Osteoblast (primary cell): ENCODE measurements at regions not wholly inside any gene's neighbourhood (a gene's known extent, or its start where the extent isn't known, plus 50 kb on each side); places are given as distances from the start of the nearest gene placed in this dataset.

Source experiments
- DNase-seq: peaks from one replicate; pipeline ENCODE4 v3.0.0; 2011; ENCODE audit warnings: low spot score, mixed read lengths; ENCODE audit not compliant: insufficient read length; ENCODE audit errors: missing footprints
- H2AFZ ChIP-seq: 2 replicates; pipeline ENCODE4 v1.6.0; 2011; ENCODE audit warnings: mild to moderate bottlenecking, low read length
- H3K27ac ChIP-seq: 2 replicates; pipeline ENCODE4 v1.5.1; 2011; ENCODE audit warnings: mild to moderate bottlenecking, low read depth, low read length, moderate library complexity
- H3K27me3 ChIP-seq: 2 replicates; pipeline ENCODE4 v1.6.0; 2012; ENCODE audit warnings: mild to moderate bottlenecking, control low read depth, inconsistent platforms, low read length, moderate library complexity; ENCODE audit not compliant: insufficient read depth
- H3K36me3 ChIP-seq: 2 replicates; pipeline ENCODE4 v1.5.1; 2011; ENCODE audit warnings: mild to moderate bottlenecking, low read length, control low read depth, moderate library complexity; ENCODE audit not compliant: insufficient read depth
- H3K4me1 ChIP-seq: 2 replicates; pipeline ENCODE4 v1.5.1; 2011; ENCODE audit warnings: mild to moderate bottlenecking, low read length, control low read depth, moderate library complexity; ENCODE audit not compliant: insufficient read depth
- H3K4me2 ChIP-seq: 2 replicates; pipeline ENCODE4 v1.6.0; 2011; ENCODE audit warnings: mild to moderate bottlenecking, low read length; ENCODE audit not compliant: insufficient read depth
- H3K4me3 ChIP-seq: fragments of 200-600 bp; sonication (generic); 3 replicates; pipeline ENCODE4 v1.5.1; 2012; ENCODE audit warnings: mild to moderate bottlenecking, low read length, inconsistent platforms; ENCODE audit not compliant: insufficient read depth
- H3K79me2 ChIP-seq: 2 replicates; pipeline ENCODE4 v1.6.0; 2012; ENCODE audit warnings: mild to moderate bottlenecking, low read length, control low read depth, inconsistent platforms; ENCODE audit not compliant: insufficient read depth
- H3K9me3 ChIP-seq: 2 replicates; pipeline ENCODE4 v1.5.1; 2011; ENCODE audit warnings: low read depth, low read length, control low read depth
- H4K20me1 ChIP-seq: 2 replicates; pipeline ENCODE4 v1.6.0; 2012; ENCODE audit warnings: mild to moderate bottlenecking, low read length, control low read depth; ENCODE audit not compliant: insufficient read depth
- CTCF ChIP-seq: IDR thresholded peaks from 2 replicates; pipeline ENCODE4 v1.5.1; 2011; ENCODE audit warnings: mild to moderate bottlenecking, low read depth, low read length, moderate library complexity; ENCODE audit errors: extremely low read depth

GRCh38 chr5:66276986-66277385, 132.9 kb downstream of the SREK1 start:
- no peak overlapping the region for H3K4me2 ChIP-seq
- H3K9me3 ChIP-seq: no peaks in the 10 kb centered on the region
- H3K36me3 ChIP-seq: no peaks in the 10 kb centered on the region
- H3K4me1 ChIP-seq: no peaks in the 10 kb centered on the region
- no peak overlapping the region for H3K27ac ChIP-seq
- no peak for TF ChIP-seq CTCF
- no peak overlapping the region for H3K4me3 ChIP-seq
- H3K27me3 ChIP-seq: peaks cover 8% of the 10 kb centered on the region
- H3K79me2 ChIP-seq: no peaks in the 10 kb centered on the region
- H2AFZ ChIP-seq: no peak overlapping the region
- no peak for DNase-seq
- H4K20me1 ChIP-seq: no peaks in the 10 kb centered on the region

GRCh38 chr5:66277981-66278380, 133.9 kb downstream of the SREK1 start:
- H3K4me2 ChIP-seq: no peak overlapping the region
- H2AFZ ChIP-seq: no peak overlapping the region
- H4K20me1 ChIP-seq: no peaks in the 10 kb centered on the region
- no peak overlapping the region for H3K4me3 ChIP-seq
- no peaks in the 10 kb centered on the region for H3K36me3 ChIP-seq
- H3K4me1 ChIP-seq: no peaks in the 10 kb centered on the region
- no peaks in the 10 kb centered on the region for H3K79me2 ChIP-seq
- DNase-seq: no peak
- TF ChIP-seq CTCF: no peak
- no peaks in the 10 kb centered on the region for H3K9me3 ChIP-seq
- H3K27me3 ChIP-seq: peaks cover 7% of the 10 kb centered on the region
- H3K27ac ChIP-seq: no peak overlapping the region

GRCh38 chr5:66281294-66281693, 137.2 kb downstream of the SREK1 start:
- no peak for TF ChIP-seq CTCF
- Histone ChIP-seq H3K27ac (no peak overlapping the region), H3K27me3 (no peaks in the 10 kb centered on the region), H3K4me3 (no peak overlapping the region), H3K79me2 (no peaks in the 10 kb centered on the region), H3K36me3 (no peaks in the 10 kb centered on the region), H3K4me2 (no peak overlapping the region), H4K20me1 (no peaks in the 10 kb centered on the region), H3K9me3 (no peaks in the 10 kb centered on the region), H2AFZ (no peak overlapping the region), H3K4me1 (no peaks in the 10 kb centered on the region)
- no peak for DNase-seq

- Histone ChIP-seq H3K4me3 (no peak overlapping the region), H3K36me3 (no peaks in the 10 kb centered on the region), H3K79me2 (no peaks in the 10 kb centered on the region), H3K9me3 (no peaks in the 10 kb centered on the region), H3K4me2 (no peak overlapping the region), H3K27ac (no peak overlapping the region), H2AFZ (no peak overlapping the region), H3K27me3 (no peaks in the 10 kb centered on the region), H4K20me1 (no peaks in the 10 kb centered on the region), H3K4me1 (no peaks in the 10 kb centered on the region)
- DNase-seq: no peak
- no peak for TF ChIP-seq CTCF
These were observed 140.7 kb downstream of the SREK1 start for GRCh38 chr5:66284588-66285342.
